ENCODE measurements at regions not wholly inside any gene's neighbourhood (a gene's known extent, or its start where the extent isn't known, plus 50 kb on each side); places are given as distances from the start of the nearest gene placed in this dataset.

- TF ChIP-seq TCF7L2 (IDR thresholded peaks at IDR 0.05; ENCODE audit: borderline replicate concordance, low read depth, low read length) (no peak), ZNF26 (tag by site-specific recombination; IDR thresholded peaks at IDR 0.05) (no peak), RBAK (tag by site-specific recombination; IDR thresholded peaks at IDR 0.05) (no peak), ZSCAN16 (tag by site-specific recombination; IDR thresholded peaks at IDR 0.05) (no peak), PRDM4 (tag by site-specific recombination; IDR thresholded peaks at IDR 0.05) (no peak), OVOL3 (tag by site-specific recombination; IDR thresholded peaks at IDR 0.05) (no peak), PRDM10 (tag by site-specific recombination; IDR thresholded peaks at IDR 0.05) (no peak)
Observed at GRCh38 chr12:60162988-60163720, 567.3 kb downstream of the SLC16A7 start (continued).

- no peak for TF ChIP-seq TRIM28 (IDR thresholded peaks at IDR 0.05; ENCODE audit: borderline replicate concordance, low read length)
- no peak for TF ChIP-seq ZNF426 (tag by site-specific recombination; IDR thresholded peaks at IDR 0.05)
- no peak for TF ChIP-seq ZNF529 (tag by site-specific recombination; IDR thresholded peaks at IDR 0.05; ENCODE audit: insufficient replicate concordance)
- no peak for TF ChIP-seq ZNF211 (tag by site-specific recombination; IDR thresholded peaks at IDR 0.05; ENCODE audit: low read depth)
- no peak for TF ChIP-seq ZNF155 (tag by site-specific recombination; IDR thresholded peaks at IDR 0.05)
- TF ChIP-seq IKZF3 (tag by site-specific recombination; IDR thresholded peaks at IDR 0.05) = no peak
- no peak for TF ChIP-seq GLI4 (tag by site-specific recombination; IDR thresholded peaks at IDR 0.05)
- no peak for TF ChIP-seq ZNF785 (tag by site-specific recombination; IDR thresholded peaks at IDR 0.05)
- TF ChIP-seq ZNF654 (tag by site-specific recombination; IDR thresholded peaks at IDR 0.05; ENCODE audit: low read depth) = no peak
- no peak for TF ChIP-seq ZBTB48 (tag by site-specific recombination; IDR thresholded peaks at IDR 0.05)
- TF ChIP-seq ZNF274 (IDR thresholded peaks at IDR 0.05; ENCODE audit: low read length) = no peak
- TF ChIP-seq ZNF274 (tag by site-specific recombination; IDR thresholded peaks at IDR 0.05; ENCODE audit: borderline replicate concordance) = no peak
- no peak for TF ChIP-seq ZNF645 (tag by site-specific recombination; IDR thresholded peaks at IDR 0.05)
- no peak for TF ChIP-seq AEBP2 (tag by site-specific recombination; IDR thresholded peaks at IDR 0.05; ENCODE audit: borderline replicate concordance)
- no peak for TF ChIP-seq BCL6B (tag by site-specific recombination; IDR thresholded peaks at IDR 0.05)
- TF ChIP-seq ZNF621 (tag by site-specific recombination; IDR thresholded peaks at IDR 0.05) = no peak
- no peak overlapping the region for H3K27ac ChIP-seq (ENCODE audit: extremely low read depth, low read depth, low read length)
- H3K4me1 ChIP-seq (ENCODE audit: control insufficient read depth, insufficient read depth, low read length) = no peaks in the 10 kb centered on the region
- no peak overlapping the region for H3K4me3 ChIP-seq (ENCODE audit: low read depth, low read length)
- H3K36me3 ChIP-seq (ENCODE audit: control insufficient read depth in 2 of 2, insufficient read depth in 1 of 2, low read length in 2 of 2) = no peaks in the 10 kb centered on the region
- ChIA-PET CTCF (interaction anchor here (0.7 kb wide), 1 partner anchor 53 kb away, joined by 3 read pairs; no protein-coding TSS in a partner anchor), POLR2A (no interaction called here)
- H3K9me3 ChIP-seq (ENCODE audit: control insufficient read depth, insufficient read depth, low read depth, low read length) = no peaks in the 10 kb centered on the region
Observed at GRCh38 chr12:60165781-60166180, 570.0 kb downstream of the SLC16A7 start.

Data from HEK293 (cell line).